ENCODE measurements at regions not wholly inside any gene's neighbourhood (a gene's known extent, or its start where the extent isn't known, plus 50 kb on each side); places are given as distances from the start of the nearest gene placed in this dataset.

DNA sequence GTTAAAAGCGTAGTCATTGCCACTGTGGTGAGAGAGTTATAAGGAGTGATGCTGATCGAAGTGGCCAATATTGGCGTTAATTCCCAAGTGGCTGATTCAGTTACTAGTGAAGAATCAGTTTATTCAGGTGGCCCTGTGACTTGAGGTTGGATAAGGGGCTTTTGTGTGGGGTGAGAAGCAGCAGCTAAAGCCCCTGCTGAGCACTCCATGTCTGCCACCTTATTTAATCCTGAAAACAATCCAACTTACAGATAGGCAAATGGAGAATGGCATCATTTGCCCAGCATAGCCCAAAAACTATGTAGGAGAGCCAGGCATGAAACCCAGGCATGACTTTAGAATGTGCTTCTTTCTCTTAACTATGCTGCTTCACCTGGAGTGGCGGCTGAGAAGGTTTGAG lies 222.8 kb upstream of the KLF6 start:
- Histone ChIP-seq H3K4me2 (ENCODE audit: low read depth, low read length, poor library complexity, severe bottlenecking) (no peak overlapping the region), H3K9me2 (replicated peaks; ENCODE audit: insufficient read depth, low read length) (no peaks in the 10 kb centered on the region), H3K4me3 (ENCODE audit: insufficient read depth, low read length, poor library complexity, severe bottlenecking) (no peak overlapping the region), H2AFZ (ENCODE audit: low read depth, low read length, severe bottlenecking) (no peak overlapping the region), H3K9ac (ENCODE audit: low read length) (no peak overlapping the region), H3K27me3 (ENCODE audit: low read length) (no peaks in the 10 kb centered on the region), H3K9me3 (ENCODE audit: insufficient read depth, low read length) (no peaks in the 10 kb centered on the region), H3K36me3 (ENCODE audit: low read length) (no peaks in the 10 kb centered on the region), H3K27ac (ENCODE audit: low read depth, low read length) (no peak overlapping the region), H3F3A (ENCODE audit: insufficient read depth) (no peaks in the 10 kb centered on the region), H3K79me2 (ENCODE audit: insufficient read depth, low read length) (no peaks in the 10 kb centered on the region), H4K20me1 (ENCODE audit: low read depth, low read length) (no peaks in the 10 kb centered on the region)
- TF ChIP-seq EZH2phosphoT487 (conservative IDR thresholded peaks at IDR 0.05; ENCODE audit: low read length): no peak
- TF ChIP-seq CTCF (IDR thresholded peaks at IDR 0.05; ENCODE audit: insufficient read depth, low read length, poor library complexity, severe bottlenecking): no peak

DNA sequence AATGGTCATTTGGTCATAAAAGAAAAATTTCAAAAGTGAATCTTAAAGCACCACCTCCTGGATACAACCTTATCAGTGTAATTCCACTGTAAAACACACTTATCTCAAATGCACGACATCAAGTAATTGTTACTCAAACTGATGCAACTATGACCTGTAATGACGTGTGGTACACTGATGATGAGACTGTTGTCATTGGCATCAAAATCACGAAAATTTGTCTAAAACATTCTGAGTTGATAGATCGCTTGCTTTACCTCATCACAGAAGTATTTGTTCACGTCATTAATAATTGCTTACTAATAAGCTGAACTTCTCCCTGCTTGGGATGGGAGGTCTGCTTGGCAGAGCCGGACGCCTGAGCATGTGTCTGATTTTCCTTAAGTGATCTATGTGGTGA lies 221.8 kb upstream of the KLF6 start:
- no peaks in the 10 kb centered on the region for H3K9me2 ChIP-seq (replicated peaks; ENCODE audit: insufficient read depth, low read length)
- H3K9ac ChIP-seq (ENCODE audit: low read length): no peak overlapping the region
- H3F3A ChIP-seq (ENCODE audit: insufficient read depth): no peaks in the 10 kb centered on the region
- H3K4me2 ChIP-seq (ENCODE audit: low read depth, low read length, poor library complexity, severe bottlenecking): no peak overlapping the region
- no peaks in the 10 kb centered on the region for H3K9me3 ChIP-seq (ENCODE audit: insufficient read depth, low read length)
- H3K27me3 ChIP-seq (ENCODE audit: low read length): no peaks in the 10 kb centered on the region
- H3K4me3 ChIP-seq (ENCODE audit: insufficient read depth, low read length, poor library complexity, severe bottlenecking): no peak overlapping the region
- no peaks in the 10 kb centered on the region for H3K79me2 ChIP-seq (ENCODE audit: insufficient read depth, low read length)
- H3K36me3 ChIP-seq (ENCODE audit: low read length): no peaks in the 10 kb centered on the region
- H3K27ac ChIP-seq (ENCODE audit: low read depth, low read length): no peak overlapping the region
- no peak overlapping the region for H2AFZ ChIP-seq (ENCODE audit: low read depth, low read length, severe bottlenecking)
- H4K20me1 ChIP-seq (ENCODE audit: low read depth, low read length): no peaks in the 10 kb centered on the region
- TF ChIP-seq EZH2phosphoT487 (conservative IDR thresholded peaks at IDR 0.05; ENCODE audit: low read length): no peak
- TF ChIP-seq CTCF (IDR thresholded peaks at IDR 0.05; ENCODE audit: insufficient read depth, low read length, poor library complexity, severe bottlenecking): no peak

DNA sequence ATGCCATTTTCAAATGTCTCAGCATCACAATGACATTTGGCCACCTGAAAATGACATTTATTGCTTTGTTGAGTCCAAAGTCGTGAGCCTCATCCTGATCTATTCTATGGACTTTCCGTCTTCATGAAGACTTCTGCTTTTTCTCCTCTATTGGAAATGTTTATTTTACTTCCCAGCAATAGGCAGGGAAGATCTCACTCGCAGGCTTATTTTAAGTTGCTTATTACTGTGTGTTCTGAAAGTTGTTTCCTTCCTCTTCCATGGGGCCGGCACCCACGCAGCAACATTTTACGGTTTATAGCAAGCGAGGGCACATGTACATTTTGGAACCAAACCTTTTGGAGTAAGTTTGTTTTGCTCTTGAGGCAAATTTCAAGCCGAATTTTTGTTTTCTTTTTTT lies 221.0 kb upstream of the KLF6 start:
- Histone ChIP-seq H3K9me3 (ENCODE audit: insufficient read depth, low read length) (no peaks in the 10 kb centered on the region), H3K4me2 (ENCODE audit: low read depth, low read length, poor library complexity, severe bottlenecking) (no peak overlapping the region), H4K20me1 (ENCODE audit: low read depth, low read length) (no peaks in the 10 kb centered on the region), H3F3A (ENCODE audit: insufficient read depth) (no peaks in the 10 kb centered on the region), H3K27me3 (ENCODE audit: low read length) (no peaks in the 10 kb centered on the region), H3K79me2 (ENCODE audit: insufficient read depth, low read length) (no peaks in the 10 kb centered on the region), H3K27ac (ENCODE audit: low read depth, low read length) (no peak overlapping the region), H3K9me2 (replicated peaks; ENCODE audit: insufficient read depth, low read length) (no peaks in the 10 kb centered on the region), H2AFZ (ENCODE audit: low read depth, low read length, severe bottlenecking) (no peak overlapping the region), H3K9ac (ENCODE audit: low read length) (no peak overlapping the region), H3K36me3 (ENCODE audit: low read length) (no peaks in the 10 kb centered on the region), H3K4me3 (ENCODE audit: insufficient read depth, low read length, poor library complexity, severe bottlenecking) (no peak overlapping the region)
- TF ChIP-seq EZH2phosphoT487 (conservative IDR thresholded peaks at IDR 0.05; ENCODE audit: low read length) (no peak), CTCF (IDR thresholded peaks at IDR 0.05; ENCODE audit: insufficient read depth, low read length, poor library complexity, severe bottlenecking) (no peak)

DNA sequence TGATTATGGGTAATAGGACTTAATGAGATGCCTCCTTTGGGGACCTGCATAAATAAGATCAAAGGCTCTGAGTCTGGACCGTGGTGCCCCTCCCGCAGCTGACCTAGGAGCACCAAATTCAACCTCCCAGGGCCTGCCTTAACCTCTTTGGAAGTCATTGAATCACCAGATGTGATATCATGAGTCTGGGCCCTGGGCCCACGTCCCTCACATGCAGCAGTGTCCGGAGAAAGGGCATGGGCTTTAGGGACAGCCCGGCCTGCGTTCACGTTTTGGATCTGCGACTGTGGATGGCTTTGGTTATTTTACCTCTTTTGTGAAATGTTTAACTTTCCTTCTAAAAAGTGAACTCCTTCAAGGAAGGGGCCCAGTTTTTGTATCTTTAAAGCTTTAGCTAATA lies 220.0 kb upstream of the KLF6 start:
- H2AFZ ChIP-seq (ENCODE audit: low read depth, low read length, severe bottlenecking): no peak overlapping the region
- no peak overlapping the region for H3K27ac ChIP-seq (ENCODE audit: low read depth, low read length)
- no peak overlapping the region for H3K9ac ChIP-seq (ENCODE audit: low read length)
- H3K27me3 ChIP-seq (ENCODE audit: low read length): no peaks in the 10 kb centered on the region
- no peaks in the 10 kb centered on the region for H3K36me3 ChIP-seq (ENCODE audit: low read length)
- no peaks in the 10 kb centered on the region for H3F3A ChIP-seq (ENCODE audit: insufficient read depth)
- H3K4me2 ChIP-seq (ENCODE audit: low read depth, low read length, poor library complexity, severe bottlenecking): no peak overlapping the region
- no peaks in the 10 kb centered on the region for H4K20me1 ChIP-seq (ENCODE audit: low read depth, low read length)
- H3K9me3 ChIP-seq (ENCODE audit: insufficient read depth, low read length): no peaks in the 10 kb centered on the region
- TF ChIP-seq CTCF (IDR thresholded peaks at IDR 0.05; ENCODE audit: insufficient read depth, low read length, poor library complexity, severe bottlenecking): no peak
- no peak for TF ChIP-seq EZH2phosphoT487 (conservative IDR thresholded peaks at IDR 0.05; ENCODE audit: low read length)
- H3K4me3 ChIP-seq (ENCODE audit: insufficient read depth, low read length, poor library complexity, severe bottlenecking): no peak overlapping the region
- H3K79me2 ChIP-seq (ENCODE audit: insufficient read depth, low read length): no peaks in the 10 kb centered on the region
- no peaks in the 10 kb centered on the region for H3K9me2 ChIP-seq (replicated peaks; ENCODE audit: insufficient read depth, low read length)
